HG03045 (cell line): ENCODE measurements at regions not wholly inside any gene's neighbourhood (a gene's known extent, or its start where the extent isn't known, plus 50 kb on each side); places are given as distances from the start of the nearest gene placed in this dataset.
"Not testable (repeated sequence)": the region's sequence is repeated elsewhere in the genome, so short reads cannot be mapped to it uniquely, and the experiment has no call there.

Experiments used
- ATAC-seq: cut with Tn5 transposase; IDR thresholded peaks from one replicate; pipeline ENCODE4 v1.9.1; 2021; ENCODE audit warnings: mild to moderate bottlenecking, moderate library complexity; ENCODE audit not compliant: unreplicated experiment

GRCh38 chr11:100578831-100579311 lies 108.2 kb upstream of the ARHGAP42 start:
- no peak for ATAC-seq

- ATAC-seq = no peak
Observed at GRCh38 chr11:100581318-100581717, 105.8 kb upstream of the ARHGAP42 start.

- ATAC-seq = no peak
Observed at GRCh38 chr11:100584201-100584985, 102.7 kb upstream of the ARHGAP42 start.

GRCh38 chr11:100585728-100586127 lies 101.4 kb upstream of the ARHGAP42 start:
- no peak for ATAC-seq

DNA sequence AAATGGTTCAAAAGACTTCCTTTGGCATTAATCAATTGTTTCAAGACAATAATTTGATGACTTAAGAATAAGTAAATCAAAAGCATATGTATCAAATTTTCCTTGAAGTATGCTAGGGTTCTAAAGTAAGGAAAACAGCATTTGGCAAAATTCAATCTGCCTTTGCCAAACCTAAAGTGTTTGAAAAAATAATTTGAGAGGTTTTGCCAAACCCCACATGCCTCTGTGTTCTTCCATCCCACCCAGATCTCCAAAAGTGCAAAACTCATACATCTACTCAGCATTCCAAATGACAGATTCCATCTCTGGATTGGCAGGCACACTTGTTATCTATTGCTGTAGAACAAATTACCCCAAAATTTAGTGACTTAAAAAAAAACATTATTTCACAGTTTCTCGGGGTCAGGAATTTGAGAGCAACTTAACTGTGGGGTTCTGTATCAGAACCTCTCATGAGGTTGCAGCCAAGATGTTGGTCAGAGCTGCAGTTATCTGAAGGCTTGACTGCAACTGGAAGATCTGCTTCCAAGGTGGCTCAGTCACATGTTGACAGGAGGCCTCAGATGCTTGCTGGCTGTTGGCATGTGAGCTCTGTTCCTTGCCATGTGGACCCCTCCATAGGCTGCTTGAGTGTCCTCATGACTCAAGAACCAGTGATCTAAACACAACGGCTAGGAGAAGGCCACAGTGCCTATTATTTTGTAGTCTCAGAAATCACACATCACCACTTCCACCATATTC lies 100.6 kb upstream of the ARHGAP42 start:
- no peak for ATAC-seq

DNA sequence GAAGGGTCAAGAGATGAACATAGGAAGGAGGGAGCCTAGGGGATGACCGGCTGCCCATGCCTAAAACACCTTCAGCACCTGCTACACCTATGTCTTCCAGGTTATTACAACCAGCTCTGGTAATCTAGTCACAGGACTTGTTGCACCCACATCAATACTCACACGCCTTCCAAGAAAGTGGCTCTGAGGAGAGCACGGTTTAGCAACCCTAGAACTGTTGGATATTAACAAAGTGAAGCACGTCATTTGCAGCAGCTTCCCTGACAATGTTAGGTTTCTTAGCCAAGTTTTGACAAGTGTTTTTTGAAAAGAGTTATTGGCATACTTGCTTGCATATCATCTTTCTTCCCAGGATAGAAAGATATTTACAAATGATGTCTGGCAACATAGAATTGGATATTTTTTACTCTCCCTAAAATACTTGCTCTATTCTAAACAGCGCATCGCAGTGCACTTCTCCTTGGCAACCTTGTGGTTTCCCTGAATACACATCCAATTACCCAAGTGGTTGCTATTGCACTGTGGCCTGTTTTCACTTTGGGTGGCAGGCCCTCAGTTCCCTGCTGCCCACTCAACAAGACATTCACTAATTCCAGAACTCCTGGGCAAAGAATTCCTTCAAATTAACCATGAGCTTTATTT lies 94.3 kb upstream of the ARHGAP42 start:
- ATAC-seq = no peak

DNA sequence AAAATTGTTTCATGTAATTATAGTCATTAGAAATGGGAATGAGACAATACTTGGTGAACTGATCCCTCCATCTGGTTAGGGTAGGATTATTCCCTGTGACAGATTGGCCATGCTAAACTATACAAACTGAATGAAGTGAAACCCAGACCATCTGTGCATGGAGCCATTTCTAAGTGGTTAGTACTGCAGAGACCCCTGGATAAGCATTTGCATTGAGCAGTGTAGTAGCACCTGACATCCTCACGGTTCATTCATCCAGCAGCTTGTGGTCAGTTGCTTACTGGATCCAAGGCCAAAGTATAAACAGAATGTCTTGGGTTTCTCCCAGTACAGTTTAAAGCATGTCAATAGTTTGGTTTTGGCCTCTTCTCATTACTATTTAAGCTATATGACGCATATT lies 93.8 kb upstream of the ARHGAP42 start:
- ATAC-seq = no peak

- ATAC-seq = no peak
Observed at GRCh38 chr11:100594320-100594719, 92.8 kb upstream of the ARHGAP42 start.

DNA sequence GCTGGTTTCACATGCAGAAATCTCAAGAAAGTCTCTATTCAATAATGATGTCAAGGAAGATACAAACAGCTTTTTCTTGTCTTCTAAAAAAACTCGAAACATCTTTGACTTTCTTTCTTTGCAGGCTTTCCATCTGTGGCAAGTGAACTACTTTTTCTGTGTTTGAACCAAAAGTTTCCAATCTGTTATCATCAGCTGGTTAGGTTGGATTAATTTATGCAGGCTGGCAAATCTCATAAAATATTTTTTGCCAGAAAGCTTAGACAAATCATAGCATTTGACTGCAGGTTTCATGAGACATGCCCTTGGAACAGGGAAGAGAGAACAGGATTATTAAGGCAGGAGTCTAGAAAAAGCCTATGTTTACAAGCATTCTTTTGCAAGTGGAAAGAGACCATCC lies 86.1 kb upstream of the ARHGAP42 start:
- ATAC-seq = no peak

- ATAC-seq = no peak
Observed at GRCh38 chr11:100602716-100603115, 84.4 kb upstream of the ARHGAP42 start.

GRCh38 chr11:100607761-100608160 lies 79.3 kb upstream of the ARHGAP42 start:
- ATAC-seq = not testable (repeated sequence)

DNA sequence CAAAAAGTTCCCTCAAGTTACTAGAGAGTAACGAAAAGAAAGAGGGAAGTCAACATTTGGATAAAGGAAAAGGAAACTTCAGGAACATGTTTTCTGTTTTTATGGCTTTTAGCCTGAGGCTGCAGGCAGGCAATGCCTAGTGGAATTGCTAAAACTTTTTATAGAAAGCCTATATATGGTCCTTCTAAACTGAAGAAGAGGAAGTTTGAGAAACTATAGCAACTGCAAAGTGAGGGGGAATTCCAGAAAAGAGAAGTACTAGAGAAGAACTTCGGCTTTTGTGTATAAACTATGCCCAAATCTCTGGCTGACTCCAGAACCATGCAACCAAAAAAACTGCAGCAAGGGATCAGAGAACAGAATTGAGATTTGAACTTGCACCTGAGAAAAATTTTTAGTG lies 74.3 kb upstream of the ARHGAP42 start:
- ATAC-seq = peak; percentile 67

- no peak for ATAC-seq
Observed at GRCh38 chr11:100618914-100619313, 68.2 kb upstream of the ARHGAP42 start.

- ATAC-seq = no peak
Observed at GRCh38 chr11:100619484-100619883, 67.6 kb upstream of the ARHGAP42 start.

- ATAC-seq = no peak
Observed at GRCh38 chr11:100622404-100622803, 64.7 kb upstream of the ARHGAP42 start.

GRCh38 chr11:100624346-100624745 lies 62.7 kb upstream of the ARHGAP42 start:
- no peak for ATAC-seq

GRCh38 chr11:100625041-100625440 lies 62.0 kb upstream of the ARHGAP42 start:
- ATAC-seq = no peak

- no peak for ATAC-seq
Observed at GRCh38 chr11:100629671-100630070, 57.4 kb upstream of the ARHGAP42 start.

- ATAC-seq = no peak
Observed at GRCh38 chr11:100630898-100631297, 56.2 kb upstream of the ARHGAP42 start.

DNA sequence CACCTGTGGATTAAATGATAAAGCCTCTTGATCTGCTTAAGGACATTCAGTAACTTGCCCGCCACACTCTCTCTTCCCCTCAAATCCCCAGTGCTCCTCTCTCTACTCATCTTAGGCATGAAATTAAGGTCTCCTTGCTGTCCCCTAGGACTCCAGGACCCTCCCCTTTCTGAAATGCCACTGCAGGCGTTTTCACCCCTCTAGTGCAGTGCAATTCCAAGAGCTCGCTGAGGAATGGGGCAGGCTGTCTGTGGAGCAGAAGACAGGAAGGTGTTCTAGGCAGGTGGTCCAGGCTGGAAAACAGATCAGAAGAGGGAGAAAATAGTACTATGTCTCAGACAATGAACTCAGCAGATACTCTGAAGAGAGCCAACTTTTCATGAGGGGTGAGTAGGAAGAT lies 55.8 kb upstream of the ARHGAP42 start:
- no peak for ATAC-seq

DNA sequence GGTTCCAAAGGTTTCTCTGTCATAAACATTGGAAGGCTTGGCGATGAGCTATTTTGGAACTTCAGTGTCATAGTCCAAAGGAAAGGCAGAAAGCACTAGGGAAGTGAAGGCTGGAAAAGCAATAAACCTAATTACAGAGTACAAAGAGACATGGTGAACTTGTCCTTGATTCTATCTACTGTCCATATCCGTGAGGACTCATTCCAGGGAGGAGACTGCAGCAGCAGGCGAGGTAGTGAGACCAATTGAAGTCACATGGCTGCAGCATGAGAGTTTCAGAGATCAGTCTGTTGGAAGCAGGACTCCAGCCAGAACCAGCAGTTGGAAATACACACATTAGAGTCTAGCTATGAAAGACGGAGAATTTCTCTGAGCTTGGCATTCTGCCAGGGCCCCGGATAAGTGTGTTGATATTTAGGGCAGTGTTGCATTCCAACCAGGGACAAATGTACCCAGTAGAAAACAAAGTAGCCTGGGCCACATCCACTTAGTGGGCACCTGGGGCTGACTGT lies 54.1 kb upstream of the ARHGAP42 start:
- no peak for ATAC-seq
